ENCODE measurements at regions not wholly inside any gene's neighbourhood (a gene's known extent, or its start where the extent isn't known, plus 50 kb on each side); places are given as distances from the start of the nearest gene placed in this dataset.

DNA sequence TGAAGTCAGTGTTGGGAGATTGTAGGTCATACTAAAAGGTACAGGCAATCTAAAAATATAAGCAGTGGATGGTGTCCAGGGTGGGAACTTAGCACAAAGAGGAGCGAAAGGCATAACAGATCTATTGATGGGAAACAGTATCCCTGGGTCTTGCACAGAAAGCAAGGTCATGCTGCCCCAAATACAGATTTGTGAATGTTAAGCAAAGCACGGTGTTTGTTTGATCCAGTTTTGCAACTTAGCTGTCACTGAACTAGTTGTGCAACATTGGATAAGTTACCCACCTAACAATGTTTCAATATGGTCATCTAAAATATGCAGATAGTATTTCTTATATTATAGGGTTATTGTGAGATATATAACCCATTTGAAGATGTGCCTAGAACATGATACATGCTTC is 162.9 kb downstream of the BLID start (continued):
- TF ChIP-seq, protein P1, sequence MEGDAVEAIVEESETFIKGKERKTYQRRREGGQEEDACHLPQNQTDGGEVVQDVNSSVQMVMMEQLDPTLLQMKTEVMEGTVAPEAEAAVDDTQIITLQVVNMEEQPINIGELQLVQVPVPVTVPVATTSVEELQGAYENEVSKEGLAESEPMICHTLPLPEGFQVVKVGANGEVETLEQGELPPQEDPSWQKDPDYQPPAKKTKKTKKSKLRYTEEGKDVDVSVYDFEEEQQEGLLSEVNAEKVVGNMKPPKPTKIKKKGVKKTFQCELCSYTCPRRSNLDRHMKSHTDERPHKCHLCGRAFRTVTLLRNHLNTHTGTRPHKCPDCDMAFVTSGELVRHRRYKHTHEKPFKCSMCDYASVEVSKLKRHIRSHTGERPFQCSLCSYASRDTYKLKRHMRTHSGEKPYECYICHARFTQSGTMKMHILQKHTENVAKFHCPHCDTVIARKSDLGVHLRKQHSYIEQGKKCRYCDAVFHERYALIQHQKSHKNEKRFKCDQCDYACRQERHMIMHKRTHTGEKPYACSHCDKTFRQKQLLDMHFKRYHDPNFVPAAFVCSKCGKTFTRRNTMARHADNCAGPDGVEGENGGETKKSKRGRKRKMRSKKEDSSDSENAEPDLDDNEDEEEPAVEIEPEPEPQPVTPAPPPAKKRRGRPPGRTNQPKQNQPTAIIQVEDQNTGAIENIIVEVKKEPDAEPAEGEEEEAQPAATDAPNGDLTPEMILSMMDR (IDR thresholded peaks at IDR 0.05 in 2 of 3, conservative IDR thresholded peaks at IDR 0.05 in 1 of 3; ENCODE audit: borderline replicate concordance in 1 of 3, insufficient read depth in 1 of 3, low read depth in 2 of 3, low read length in 2 of 3), result no peak
- TF ChIP-seq ZFX (IDR thresholded peaks at IDR 0.05) (no peak), EZH2phosphoT487 (IDR thresholded peaks at IDR 0.05; ENCODE audit: borderline replicate concordance) (no peak), POLR2A (IDR thresholded peaks at IDR 0.05; ENCODE audit: borderline replicate concordance, extremely low read depth, insufficient read depth, insufficient read length) (no peak), RAD21 (IDR thresholded peaks at IDR 0.05; ENCODE audit: low read depth) (no peak), POLR2AphosphoS5 (IDR thresholded peaks at IDR 0.05; ENCODE audit: low read depth, low read length) (no peak), EGR1 (IDR thresholded peaks at IDR 0.05; ENCODE audit: low read depth) (no peak), CBX3 (IDR thresholded peaks at IDR 0.05; ENCODE audit: low read depth) (no peak)

DNA sequence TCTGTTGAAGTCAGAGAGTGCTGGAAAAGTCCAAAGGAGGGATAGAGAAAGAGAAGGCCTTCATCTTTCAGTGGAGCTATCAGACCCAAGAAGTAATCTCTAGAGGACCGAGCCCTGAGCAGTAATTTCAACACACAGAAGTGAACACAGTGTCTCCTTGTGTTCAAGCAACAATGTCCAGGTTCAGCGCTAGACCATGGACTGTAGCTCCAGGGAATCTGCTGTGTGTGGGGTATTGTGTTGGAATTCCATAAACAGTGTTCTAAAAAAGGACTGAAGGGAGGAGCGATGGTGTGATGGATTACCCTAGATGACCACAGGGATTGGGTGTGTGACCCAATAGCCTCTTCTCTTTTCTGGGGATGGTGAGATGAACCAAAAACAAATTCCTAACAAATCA is 165.9 kb downstream of the BLID start:
- BruUV-seq (replicated peaks), result no TSS peak
- TF ChIP-seq, protein P2, sequence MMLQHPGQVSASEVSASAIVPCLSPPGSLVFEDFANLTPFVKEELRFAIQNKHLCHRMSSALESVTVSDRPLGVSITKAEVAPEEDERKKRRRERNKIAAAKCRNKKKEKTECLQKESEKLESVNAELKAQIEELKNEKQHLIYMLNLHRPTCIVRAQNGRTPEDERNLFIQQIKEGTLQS (IDR thresholded peaks at IDR 0.05), result no peak
- TF ChIP-seq CEBPB (IDR thresholded peaks at IDR 0.05; ENCODE audit: low read depth) (no peak), SRF (IDR thresholded peaks at IDR 0.05; ENCODE audit: low read depth) (no peak), TCF7L2 (IDR thresholded peaks at IDR 0.05; ENCODE audit: borderline replicate concordance, extremely low read depth, insufficient read depth, insufficient read length) (no peak)
- TF ChIP-seq, protein P3, sequence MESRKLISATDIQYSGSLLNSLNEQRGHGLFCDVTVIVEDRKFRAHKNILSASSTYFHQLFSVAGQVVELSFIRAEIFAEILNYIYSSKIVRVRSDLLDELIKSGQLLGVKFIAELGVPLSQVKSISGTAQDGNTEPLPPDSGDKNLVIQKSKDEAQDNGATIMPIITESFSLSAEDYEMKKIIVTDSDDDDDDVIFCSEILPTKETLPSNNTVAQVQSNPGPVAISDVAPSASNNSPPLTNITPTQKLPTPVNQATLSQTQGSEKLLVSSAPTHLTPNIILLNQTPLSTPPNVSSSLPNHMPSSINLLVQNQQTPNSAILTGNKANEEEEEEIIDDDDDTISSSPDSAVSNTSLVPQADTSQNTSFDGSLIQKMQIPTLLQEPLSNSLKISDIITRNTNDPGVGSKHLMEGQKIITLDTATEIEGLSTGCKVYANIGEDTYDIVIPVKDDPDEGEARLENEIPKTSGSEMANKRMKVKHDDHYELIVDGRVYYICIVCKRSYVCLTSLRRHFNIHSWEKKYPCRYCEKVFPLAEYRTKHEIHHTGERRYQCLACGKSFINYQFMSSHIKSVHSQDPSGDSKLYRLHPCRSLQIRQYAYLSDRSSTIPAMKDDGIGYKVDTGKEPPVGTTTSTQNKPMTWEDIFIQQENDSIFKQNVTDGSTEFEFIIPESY (IDR thresholded peaks at IDR 0.05; ENCODE audit: extremely low read depth, insufficient replicate concordance, low read length), result no peak

More for the DNA sequence above, 165.9 kb downstream of the BLID start:
- Histone ChIP-seq H3K27me3 (ENCODE audit: insufficient read depth, low read length) (no peaks in the 10 kb centered on the region), H3K9ac (ENCODE audit: low read length) (no peak overlapping the region), H3K4me1 (ENCODE audit: control insufficient read depth in 1 of 2, insufficient read depth in 2 of 2, low read length in 2 of 2) (no peaks in the 10 kb centered on the region), H3K4me3 (replicated peaks in 1 of 2; ENCODE audit: low read depth in 1 of 2, low read length in 2 of 2) (no peak overlapping the region), H3K9me3 (ENCODE audit: control insufficient read depth in 1 of 2, insufficient read depth in 1 of 2, low read depth in 1 of 2, low read length in 2 of 2) (peaks cover 4% of the 10 kb centered on the region in 2 experiments; a peak in 1 of 4 replicates), H3K4me2 (ENCODE audit: low read length) (no peak overlapping the region), H3K36me3 (ENCODE audit: control insufficient read depth in 1 of 2, insufficient read depth in 2 of 2, low read length in 2 of 2) (no peaks in the 10 kb centered on the region), H4K20me1 (ENCODE audit: insufficient read depth) (no peaks in the 10 kb centered on the region), H3K9me2 (ENCODE audit: insufficient read depth) (no peaks in the 10 kb centered on the region), H3K79me2 (ENCODE audit: insufficient read depth, low read length) (no peaks in the 10 kb centered on the region), H2AFZ (ENCODE audit: low read depth, low read length, poor library complexity, severe bottlenecking) (no peak overlapping the region), H3K27ac (ENCODE audit: low read depth, low read length) (no peak overlapping the region)
- CTCF ChIA-PET, result no interaction called here
- POLR2A ChIA-PET, result no interaction called here
- intact Hi-C loops (cut with micrococcal nuclease), result no loop called here
- RAD21 ChIA-PET (ENCODE audit: low non-redundant PET in 1 of 2, low total read pairs in 2 of 2, uncharacterized antibody in 2 of 2, unreplicated experiment in 2 of 2), result no interaction called here
- ATAC-seq (no peak), DNase-seq (ENCODE audit: low read depth, low spot score) (no peak)

Data from HCT116 (cell line).